Hippocampal formation (tissue), 2 donors: ENCODE measurements at regions not wholly inside any gene's neighbourhood (a gene's known extent, or its start where the extent isn't known, plus 50 kb on each side); places are given as distances from the start of the nearest gene placed in this dataset.

Source experiments
- DNase-seq, 2 donors: peaks; one replicate each; lab custom pipeline; 2025; lab: John Stamatoyannopoulos, UW

DNA sequence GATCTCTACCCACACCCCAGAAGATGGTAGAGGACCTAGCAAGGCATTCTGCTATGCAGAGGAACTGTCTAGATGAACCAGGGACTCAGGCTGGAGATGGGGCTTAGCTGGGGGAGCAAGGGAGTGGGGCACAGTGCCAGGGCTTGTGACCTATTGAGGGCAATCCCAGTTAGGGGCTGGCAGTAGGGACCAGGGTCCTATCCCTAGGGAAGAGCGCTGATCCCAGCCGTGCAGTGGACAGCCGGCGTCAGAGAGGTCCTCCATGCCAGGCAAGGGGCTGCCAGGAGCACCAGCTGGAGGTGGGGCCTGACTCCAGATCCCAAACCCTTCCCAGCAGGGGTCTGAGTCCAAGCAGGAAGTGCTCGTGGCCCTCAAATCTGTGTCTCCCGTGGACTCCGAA lies 52.7 kb upstream of the NEURL1B start:
- DNase-seq: no peak

DNA sequence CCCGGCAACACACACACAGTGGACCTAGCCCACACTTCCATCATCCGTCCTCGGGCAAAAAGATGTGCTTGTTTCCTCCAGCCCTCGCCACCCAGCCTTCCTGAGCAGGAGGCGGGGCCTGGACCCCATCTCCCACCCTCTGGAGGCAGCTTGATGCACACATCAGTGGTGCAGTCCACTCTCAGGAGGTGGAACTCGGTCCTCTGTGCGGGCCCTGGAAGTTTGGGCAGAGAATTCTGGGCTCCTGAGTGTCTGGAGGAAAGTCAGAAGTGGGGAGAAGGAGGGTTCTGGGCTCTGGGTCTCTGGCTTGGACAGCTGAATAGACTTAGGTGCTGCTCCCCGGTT lies 54.0 kb upstream of the NEURL1B start:
- no peak for DNase-seq

GRCh38 chr5:172586125-172587060 lies 54.7 kb upstream of the NEURL1B start:
- DNase-seq: no peak

GRCh38 chr5:172585114-172585513 lies 55.9 kb upstream of the NEURL1B start:
- DNase-seq: no peak

GRCh38 chr5:172584638-172585037 lies 56.4 kb upstream of the NEURL1B start:
- no peak for DNase-seq

DNA sequence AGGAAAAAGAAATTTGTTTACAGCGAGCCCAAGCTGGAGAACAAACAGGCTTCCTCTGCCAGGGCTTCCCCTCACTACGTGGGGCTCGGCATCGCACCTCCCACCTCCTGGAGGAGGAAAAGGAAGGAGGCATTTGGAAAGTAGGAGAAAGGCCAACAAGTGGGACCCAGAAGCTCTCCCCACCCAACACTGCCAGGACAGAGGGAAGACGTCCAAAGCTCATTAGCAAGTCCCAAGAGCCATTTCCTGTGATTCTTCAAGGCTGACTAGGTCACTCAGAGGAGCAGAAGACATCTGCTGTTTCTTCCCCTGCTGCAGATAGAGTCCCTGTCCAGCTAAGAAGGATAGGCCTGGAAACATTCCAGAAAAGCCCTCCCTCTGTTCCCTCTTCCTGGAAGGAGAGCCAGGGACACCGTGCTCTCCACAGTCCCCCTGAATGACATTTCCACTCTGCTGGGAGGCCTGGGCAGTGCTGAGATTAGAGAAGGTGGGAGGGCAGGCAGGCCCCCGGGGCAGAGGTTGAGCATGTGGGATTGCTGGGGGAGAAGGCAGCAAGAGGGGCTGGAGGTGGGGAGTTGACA lies 57.0 kb upstream of the NEURL1B start:
- no peak for DNase-seq

- DNase-seq: no peak
Measured at GRCh38 chr5:172582940-172583339, 58.1 kb upstream of the NEURL1B start.

DNA sequence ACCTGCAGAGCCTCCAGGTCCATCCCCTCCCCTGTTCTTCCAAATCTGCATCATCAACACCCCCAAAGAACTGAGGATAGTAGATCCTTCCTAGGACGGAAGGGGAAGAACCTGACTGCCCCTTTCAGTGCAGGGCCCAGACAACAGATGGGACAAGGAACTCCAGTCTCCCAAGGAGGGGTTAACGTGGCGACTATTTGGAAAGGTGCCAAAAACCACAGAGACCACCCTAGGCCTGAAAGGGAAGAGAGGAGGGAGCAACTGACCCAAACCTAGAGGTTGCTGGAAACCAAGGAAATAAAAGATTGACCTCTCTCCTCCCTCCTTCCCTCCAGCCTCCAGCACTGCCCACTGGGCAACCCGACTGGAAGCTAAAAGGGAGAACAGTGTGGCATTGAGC lies 59.7 kb upstream of the NEURL1B start:
- DNase-seq: no peak

GRCh38 chr5:172579403-172579990 lies 61.6 kb upstream of the NEURL1B start:
- no peak for DNase-seq

GRCh38 chr5:172577267-172577909 lies 63.7 kb upstream of the NEURL1B start:
- DNase-seq: no peak

DNA sequence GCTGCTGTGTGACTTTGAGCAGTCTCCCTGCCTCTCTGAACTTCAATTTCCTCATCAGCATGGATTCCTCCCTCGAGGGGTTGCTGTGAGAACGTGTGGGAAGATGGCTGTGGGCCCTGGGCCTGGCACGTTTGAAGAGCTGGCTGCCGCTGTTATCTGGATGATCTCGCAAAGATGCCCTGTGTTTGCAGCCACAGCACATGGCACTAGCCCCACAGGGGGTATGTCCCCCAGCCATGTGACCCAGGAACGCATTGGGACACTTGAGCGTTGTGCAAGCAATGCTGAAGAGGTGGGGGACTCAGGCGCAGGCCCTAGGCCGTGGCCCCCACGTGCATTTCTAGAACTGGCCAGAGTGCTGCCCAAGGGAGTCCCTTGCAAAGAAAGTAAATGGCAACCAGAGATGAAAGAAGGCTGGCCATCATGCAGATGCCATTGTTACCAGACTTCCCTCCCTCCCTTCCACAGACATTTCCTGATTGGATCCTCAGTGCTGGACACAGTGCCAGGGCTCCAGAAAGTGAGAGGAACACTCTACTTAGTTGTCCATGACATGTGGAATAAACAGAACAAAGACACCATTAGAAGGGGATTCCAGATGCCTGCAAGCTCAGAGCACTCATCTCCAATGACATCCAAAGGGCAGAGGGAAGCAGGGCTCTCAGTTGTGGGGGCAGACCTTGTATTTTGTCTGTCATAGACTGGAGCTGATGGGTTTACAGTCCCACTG lies 65.1 kb upstream of the NEURL1B start:
- DNase-seq: no peak

DNA sequence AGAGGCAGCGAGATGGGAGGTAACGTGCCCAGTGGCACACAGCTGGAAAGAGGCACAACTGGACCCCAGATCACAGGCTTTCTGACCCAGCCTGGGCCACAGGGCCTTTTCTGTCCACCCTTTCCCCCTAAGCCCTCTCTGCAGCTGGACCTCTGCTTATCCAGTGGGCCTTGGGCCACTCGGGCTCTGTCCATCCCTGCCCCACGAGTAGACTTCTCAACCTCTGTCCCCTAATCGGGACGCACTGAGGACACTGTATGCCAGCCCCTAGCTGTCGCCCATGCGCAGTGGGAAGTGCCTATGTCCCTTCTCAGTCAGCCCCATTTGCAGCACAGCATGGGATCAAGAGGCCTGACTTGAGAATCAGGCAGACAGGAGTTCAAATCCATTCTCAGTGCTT lies 65.6 kb upstream of the NEURL1B start:
- DNase-seq: no peak

DNA sequence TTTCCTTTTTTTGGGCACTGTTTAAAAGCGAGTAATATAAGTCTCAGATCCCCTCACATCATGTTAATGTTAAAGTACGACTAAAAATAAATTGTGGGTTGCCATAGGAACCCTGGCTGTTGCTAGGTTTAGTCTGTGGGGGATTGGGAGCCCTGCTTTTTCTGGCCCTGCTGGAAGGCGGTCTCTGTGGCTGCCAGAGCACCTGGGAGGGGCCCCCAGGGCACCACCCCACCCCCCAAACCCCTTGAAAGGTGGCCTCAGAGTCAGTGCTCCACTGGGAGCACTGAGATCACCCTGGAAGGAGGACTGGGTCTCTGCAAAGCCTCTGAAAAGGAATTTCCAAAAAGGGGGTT lies 66.2 kb upstream of the NEURL1B start:
- DNase-seq: peak in 1 of 2 donors; percentile 33

DNA sequence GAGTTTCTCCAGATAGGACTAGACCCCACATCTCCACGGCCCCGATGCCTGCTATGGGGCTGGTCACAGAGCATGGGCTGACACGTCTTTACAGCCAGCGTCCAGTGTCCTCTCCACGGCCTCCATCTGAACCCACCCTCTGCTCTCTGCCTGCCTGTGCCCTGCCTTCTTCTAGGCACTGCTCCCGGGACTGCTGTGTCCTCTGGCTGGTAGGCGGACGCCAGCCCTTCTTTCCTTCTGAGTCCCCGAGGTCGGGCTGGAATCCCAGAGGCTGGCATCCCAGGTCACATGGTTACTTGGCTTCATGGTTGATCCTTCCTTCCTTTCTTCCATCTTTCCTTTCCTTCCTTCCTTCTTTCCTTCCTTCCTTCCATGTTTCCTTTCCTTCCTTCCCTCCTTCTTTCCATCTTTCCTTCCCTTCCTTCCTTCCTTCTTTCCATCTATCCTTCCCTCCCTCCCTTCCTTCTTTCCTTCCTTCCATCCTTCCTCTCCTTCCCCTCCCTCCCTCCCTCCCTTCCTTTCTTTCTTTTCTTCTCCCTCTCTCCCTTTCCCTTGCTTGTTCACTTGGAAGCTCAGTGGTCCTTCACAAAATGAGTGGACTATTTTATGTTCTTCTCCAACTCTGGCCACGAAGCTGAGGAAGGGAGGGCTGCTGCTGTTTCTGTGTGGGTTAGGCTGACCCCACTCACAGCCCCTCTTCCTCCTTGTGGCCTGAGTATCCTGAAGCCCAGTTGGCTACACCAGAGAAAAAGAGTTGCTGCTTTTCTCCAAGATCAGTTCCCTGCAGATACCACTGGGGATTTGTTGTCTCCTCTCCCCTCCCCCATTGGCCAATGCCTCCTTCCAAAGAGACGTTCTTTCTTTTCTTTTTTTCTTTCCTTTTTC lies 66.8 kb upstream of the NEURL1B start:
- no peak for DNase-seq

GRCh38 chr5:172573120-172573882 lies 67.8 kb upstream of the NEURL1B start:
- DNase-seq: no peak

DNA sequence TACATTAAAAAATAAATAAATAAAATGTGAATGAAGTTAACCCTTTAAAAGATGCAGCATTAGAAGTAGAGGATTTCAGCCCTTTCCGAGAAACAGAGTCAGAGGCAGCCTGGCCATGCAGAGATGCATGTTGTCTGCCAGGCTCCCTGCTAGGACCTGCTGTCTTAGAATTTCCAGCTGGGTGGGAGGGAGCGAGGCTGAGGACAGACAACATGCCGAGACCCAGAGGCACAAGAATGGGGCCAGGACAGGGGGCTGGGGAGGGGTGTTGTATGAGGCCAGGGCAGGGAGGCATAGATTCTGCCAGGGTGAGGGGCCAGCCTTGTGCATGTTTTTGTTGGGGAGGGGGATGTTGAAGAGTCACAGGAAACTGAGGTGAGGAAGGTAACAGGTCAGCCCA lies 68.6 kb upstream of the NEURL1B start:
- DNase-seq: no peak

GRCh38 chr5:172571892-172572291 lies 69.2 kb upstream of the NEURL1B start:
- DNase-seq: no peak

DNA sequence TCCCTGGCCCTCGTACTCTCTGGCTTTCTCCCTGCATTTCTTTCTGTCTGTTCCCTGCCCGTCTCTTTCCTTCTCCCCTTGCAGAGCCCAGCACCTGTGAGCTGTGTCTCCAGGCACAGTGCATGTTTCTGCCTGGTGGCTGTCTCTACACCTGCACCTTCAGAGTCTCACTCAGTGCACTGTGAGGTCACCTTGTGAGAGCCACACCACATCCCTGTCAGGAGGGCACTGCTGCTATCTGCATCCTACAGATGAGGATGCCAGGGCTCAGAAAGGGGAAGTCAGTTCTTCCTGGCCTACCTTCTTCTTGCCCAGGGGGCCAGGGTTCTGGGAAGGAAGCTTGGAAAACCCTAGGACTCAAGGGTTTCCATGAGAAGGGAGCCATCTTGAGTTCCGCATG lies 69.7 kb upstream of the NEURL1B start:
- no peak for DNase-seq

DNA sequence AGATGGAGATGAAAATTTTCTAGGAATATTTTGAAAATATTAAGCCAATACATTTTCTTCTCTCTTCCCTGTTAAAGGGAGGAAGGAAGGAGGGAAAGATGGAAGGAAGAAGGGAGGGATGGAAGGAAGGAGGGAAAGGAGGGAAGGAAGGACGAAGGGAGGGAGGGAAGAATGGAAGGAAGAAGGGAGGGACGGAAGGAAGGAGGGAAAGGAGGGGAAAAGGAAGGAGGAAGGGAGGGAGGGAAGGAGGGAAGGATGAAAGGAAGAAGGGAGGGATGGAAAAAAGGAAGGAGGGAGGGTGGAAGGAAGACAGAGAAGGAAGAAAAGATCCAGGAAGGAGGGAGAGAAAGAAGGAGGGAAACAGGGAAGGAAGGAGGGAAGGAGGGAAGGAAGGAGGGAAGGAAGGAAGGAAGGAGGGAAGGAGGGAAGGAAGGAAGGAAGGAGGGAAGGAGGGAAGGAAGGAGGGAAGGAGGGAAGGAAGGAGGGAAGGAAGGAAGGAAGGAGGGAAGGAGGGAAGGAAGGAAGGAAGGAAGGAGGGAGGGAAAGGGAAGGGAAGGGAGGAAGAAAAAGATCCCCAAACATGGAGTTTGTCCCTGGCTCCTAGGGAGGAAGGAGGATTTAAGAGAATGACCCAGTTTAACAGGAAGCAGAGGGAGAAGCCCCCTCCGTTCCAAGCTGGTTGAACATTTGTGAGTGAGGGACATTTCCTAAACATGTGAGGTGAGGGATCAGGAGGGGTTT lies 70.3 kb upstream of the NEURL1B start:
- no peak for DNase-seq
